Ascending aorta (tissue), 2 donors: ENCODE measurements at regions not wholly inside any gene's neighbourhood (a gene's known extent, or its start where the extent isn't known, plus 50 kb on each side); places are given as distances from the start of the nearest gene placed in this dataset.

Experiments used
- DNase-seq, 2 donors: peaks; one replicate each; pipeline ENCODE4 v3.0.0-alpha.2; 2019; ENCODE audit warnings: low spot score in 2 of 2
- H3K27ac ChIP-seq, 2 donors: fragments of 200-600 bp; sonication (generic); one replicate each; pipeline ENCODE4 v1.5.1; 2016 to 2017; ENCODE audit warnings: mild to moderate bottlenecking in 1 of 2
- H3K27me3 ChIP-seq: fragments of 200-600 bp; sonication (generic); one replicate; pipeline ENCODE4 v1.5.1; 2017
- H3K36me3 ChIP-seq, 2 donors: fragments of 200-600 bp; sonication (generic); one replicate each; pipeline ENCODE4 v1.5.1; 2016
- H3K4me1 ChIP-seq, 2 donors: fragments of 200-600 bp; sonication (generic); one replicate each; pipeline ENCODE4 v1.5.1; 2016 to 2017; ENCODE audit warnings: mild to moderate bottlenecking in 1 of 2
- H3K4me3 ChIP-seq, 2 donors: fragments of 200-600 bp; sonication (generic); one replicate each; pipeline ENCODE4 v1.5.1; 2016 to 2017; ENCODE audit warnings: mild to moderate bottlenecking in 1 of 2
- H3K9me3 ChIP-seq, 2 donors: fragments of 200-600 bp; sonication (generic); one replicate each; pipeline ENCODE4 v1.5.1; 2016
- CTCF ChIP-seq, 3 experiments: fragments of 200-600 bp in 2 of 3; fragments of 450-650 bp in 1 of 3; sonication (generic) in 2 of 3; IDR thresholded peaks; one replicate each; pipeline ENCODE4 v1.5.1; 2016 to 2019; ENCODE audit warnings: antibody characterized with exemption in 3 of 3, mild to moderate bottlenecking in 1 of 3, moderate library complexity in 1 of 3
- intact Hi-C: fragments of 100-400 bp; cut with DNase I; formaldehyde crosslinking; loops from one replicate; pipeline ENCODE4 v1.15.1; 2023

GRCh38 chr11:69961738-69962137 lies 116.4 kb upstream of the ANO1 start:
- no peak for TF ChIP-seq CTCF (IDR thresholded peaks at IDR 0.05)
- intact Hi-C loops = no loop called here
- Histone ChIP-seq H3K27ac (no peak overlapping the region), H3K9me3 (no peaks in the 10 kb centered on the region), H3K36me3 (no peaks in the 10 kb centered on the region), H3K4me3 (no peak overlapping the region), H3K4me1 (peaks cover 0 to 4% of the 10 kb centered on the region in 2 donors), H3K27me3 (no peaks in the 10 kb centered on the region)
- no peak for DNase-seq

- H3K36me3 ChIP-seq = no peaks in the 10 kb centered on the region
- no peak for TF ChIP-seq CTCF (IDR thresholded peaks at IDR 0.05)
- intact Hi-C loops = no loop called here
- H3K9me3 ChIP-seq = no peaks in the 10 kb centered on the region
- H3K4me1 ChIP-seq = peaks cover 0 to 4% of the 10 kb centered on the region in 2 donors
- no peak overlapping the region for H3K27ac ChIP-seq
- DNase-seq = no peak
- H3K4me3 ChIP-seq = no peak overlapping the region
- H3K27me3 ChIP-seq = no peaks in the 10 kb centered on the region
Observed at GRCh38 chr11:69962152-69962551, 116.0 kb upstream of the ANO1 start.

- Histone ChIP-seq H3K9me3 (no peaks in the 10 kb centered on the region), H3K27me3 (no peaks in the 10 kb centered on the region), H3K27ac (no peak overlapping the region), H3K4me3 (no peak overlapping the region), H3K4me1 (peaks cover 0 to 18% of the 10 kb centered on the region in 2 donors), H3K36me3 (no peaks in the 10 kb centered on the region)
- no peak for TF ChIP-seq CTCF (IDR thresholded peaks at IDR 0.05)
- intact Hi-C loops = no loop called here
- no peak for DNase-seq
Observed at GRCh38 chr11:69963533-69964246, 114.4 kb upstream of the ANO1 start.

- intact Hi-C loops = no loop called here
- no peak for DNase-seq
- Histone ChIP-seq H3K27ac (no peak overlapping the region), H3K9me3 (no peaks in the 10 kb centered on the region), H3K4me1 (peaks cover 0 to 19% of the 10 kb centered on the region in 2 donors), H3K4me3 (no peak overlapping the region), H3K27me3 (no peaks in the 10 kb centered on the region), H3K36me3 (no peaks in the 10 kb centered on the region)
- no peak for TF ChIP-seq CTCF (IDR thresholded peaks at IDR 0.05)
Observed at GRCh38 chr11:69964247-69964643, 113.9 kb upstream of the ANO1 start.

- no peak for TF ChIP-seq CTCF (IDR thresholded peaks at IDR 0.05)
- DNase-seq = no peak
- Histone ChIP-seq H3K4me3 (no peak overlapping the region), H3K27ac (no peak overlapping the region), H3K9me3 (no peaks in the 10 kb centered on the region), H3K36me3 (no peaks in the 10 kb centered on the region), H3K4me1 (peaks cover 0 to 19% of the 10 kb centered on the region in 2 donors), H3K27me3 (no peaks in the 10 kb centered on the region)
- intact Hi-C loops = no loop called here
Observed at GRCh38 chr11:69965821-69966582, 112.1 kb upstream of the ANO1 start.
